ENCODE measurements at regions not wholly inside any gene's neighbourhood (a gene's known extent, or its start where the extent isn't known, plus 50 kb on each side); places are given as distances from the start of the nearest gene placed in this dataset.
A peak's percentile ranks its signal among the peaks of the same experiment; 100 is the strongest.

DNA sequence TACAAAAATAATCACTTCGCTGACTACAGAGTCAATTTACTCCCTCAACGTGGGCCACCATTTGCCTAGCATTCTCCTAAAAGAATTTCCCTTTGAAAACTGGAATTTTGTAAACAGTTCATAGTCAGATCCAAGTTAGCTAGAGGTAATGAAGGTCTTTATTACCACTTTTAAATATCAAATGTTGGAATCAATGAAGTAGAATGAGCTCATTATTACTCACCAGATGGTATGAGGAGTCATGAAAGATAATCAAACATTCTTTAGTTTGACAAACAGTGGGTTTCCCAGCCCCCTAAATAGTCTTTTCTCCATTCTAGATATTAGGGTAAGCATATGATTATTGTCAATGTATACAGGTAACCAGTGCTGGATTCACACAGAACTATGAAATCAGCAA lies 455.7 kb upstream of the THBS1 start:
- no peak for DNase-seq (ENCODE audit: low read depth)

DNA sequence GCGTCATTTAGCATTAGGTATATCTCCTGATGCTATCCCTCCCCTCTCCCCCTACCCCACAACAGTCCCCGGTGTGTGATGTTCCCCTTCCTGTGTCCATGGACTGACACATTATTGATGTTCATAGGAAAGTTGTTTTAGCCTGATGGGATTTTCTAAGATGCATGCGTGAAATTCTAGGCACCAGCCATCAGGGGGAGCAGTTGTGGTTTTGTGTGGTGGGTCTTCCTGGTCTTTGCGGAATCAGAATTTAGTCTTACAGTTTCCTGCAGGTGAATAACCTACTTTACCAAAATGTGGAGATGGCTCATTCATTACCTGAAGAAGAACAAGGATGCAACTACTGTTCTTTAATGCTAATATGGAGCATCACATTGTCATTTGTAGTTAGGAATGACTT lies 455.0 kb upstream of the THBS1 start:
- no peak for DNase-seq (ENCODE audit: low read depth)

DNA sequence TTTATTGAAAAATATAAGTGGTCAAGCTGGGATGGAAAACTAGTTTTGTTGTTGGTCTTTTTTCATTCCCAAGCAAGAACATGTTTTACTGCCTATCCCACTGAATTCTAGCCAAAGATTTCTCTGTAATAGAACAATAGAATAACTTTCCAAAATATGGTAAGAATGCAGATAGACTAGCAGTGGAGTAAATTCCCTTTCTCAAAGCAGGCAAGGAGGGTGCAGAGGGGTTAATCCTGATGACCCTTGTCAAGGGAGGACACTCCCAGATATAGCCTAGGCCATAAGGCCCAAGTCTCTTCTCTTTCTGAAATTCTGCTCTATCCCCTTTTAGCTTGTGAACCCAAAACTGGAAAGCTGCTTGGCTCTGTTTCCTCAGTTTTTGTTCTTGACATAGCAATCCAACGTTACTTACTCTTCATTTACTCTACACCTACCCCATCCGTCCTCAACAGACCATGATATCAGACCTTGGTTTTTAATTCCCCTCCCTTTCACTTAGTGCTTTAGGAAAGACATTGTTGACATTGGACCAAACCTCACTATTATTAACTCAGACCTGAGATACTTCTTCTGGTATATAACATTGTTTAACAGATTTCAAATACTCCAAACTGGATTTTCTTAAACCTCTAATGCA lies 453.6 kb upstream of the THBS1 start:
- DNase-seq (ENCODE audit: low read depth): peak; percentile 71

DNA sequence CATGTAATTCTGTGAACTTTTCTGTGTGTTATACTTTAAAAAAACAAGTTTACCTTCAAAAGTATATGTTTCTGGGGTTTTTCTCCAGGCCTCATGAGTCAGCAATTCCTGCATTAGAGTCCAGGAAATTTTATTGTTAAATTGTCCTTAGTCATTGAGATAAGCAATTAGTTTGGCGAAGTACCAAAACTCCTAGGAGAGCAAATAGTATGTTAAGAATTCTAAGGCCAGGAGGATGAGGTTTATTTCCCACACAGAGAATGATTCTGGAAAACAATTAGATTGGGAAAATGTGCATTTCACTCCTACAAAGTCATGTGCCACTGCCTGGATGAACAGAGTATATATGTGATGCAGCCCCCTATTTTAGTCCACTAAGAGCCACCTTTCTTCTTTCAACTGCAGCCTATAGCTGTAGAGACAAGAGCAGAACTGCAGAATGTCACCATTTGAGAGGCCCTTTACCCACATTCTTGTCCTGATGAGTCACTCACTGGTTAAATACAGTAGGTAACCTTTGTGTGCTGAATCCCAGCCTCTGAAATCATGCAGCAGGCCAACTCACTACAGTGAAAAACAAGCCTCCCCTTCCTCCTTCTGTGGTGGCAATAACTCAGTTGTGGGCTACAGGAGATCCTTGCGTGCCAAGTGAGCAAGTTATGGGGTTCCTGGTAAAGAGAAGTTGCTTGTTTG lies 452.8 kb upstream of the THBS1 start:
- DNase-seq (ENCODE audit: low read depth): peak; percentile 96

DNA sequence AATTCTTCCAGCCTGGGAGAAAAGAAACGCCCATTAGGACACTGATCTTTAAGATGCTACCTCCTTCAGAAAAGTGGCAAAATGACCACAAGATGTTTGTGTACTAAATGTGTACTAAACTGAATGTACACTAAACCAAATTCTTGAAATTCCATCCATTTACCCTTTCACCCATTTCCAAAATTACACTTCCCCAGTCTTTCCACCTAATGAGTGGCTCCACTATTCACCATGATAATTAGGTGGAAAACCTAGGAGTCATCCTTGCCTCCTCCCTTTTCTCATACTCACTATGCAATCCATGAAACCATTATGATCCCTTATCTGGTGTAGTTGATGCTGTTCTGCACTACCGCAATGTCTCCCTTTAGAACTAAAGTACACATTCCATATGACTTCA lies 452.1 kb upstream of the THBS1 start:
- DNase-seq (ENCODE audit: low read depth): no peak

DNA sequence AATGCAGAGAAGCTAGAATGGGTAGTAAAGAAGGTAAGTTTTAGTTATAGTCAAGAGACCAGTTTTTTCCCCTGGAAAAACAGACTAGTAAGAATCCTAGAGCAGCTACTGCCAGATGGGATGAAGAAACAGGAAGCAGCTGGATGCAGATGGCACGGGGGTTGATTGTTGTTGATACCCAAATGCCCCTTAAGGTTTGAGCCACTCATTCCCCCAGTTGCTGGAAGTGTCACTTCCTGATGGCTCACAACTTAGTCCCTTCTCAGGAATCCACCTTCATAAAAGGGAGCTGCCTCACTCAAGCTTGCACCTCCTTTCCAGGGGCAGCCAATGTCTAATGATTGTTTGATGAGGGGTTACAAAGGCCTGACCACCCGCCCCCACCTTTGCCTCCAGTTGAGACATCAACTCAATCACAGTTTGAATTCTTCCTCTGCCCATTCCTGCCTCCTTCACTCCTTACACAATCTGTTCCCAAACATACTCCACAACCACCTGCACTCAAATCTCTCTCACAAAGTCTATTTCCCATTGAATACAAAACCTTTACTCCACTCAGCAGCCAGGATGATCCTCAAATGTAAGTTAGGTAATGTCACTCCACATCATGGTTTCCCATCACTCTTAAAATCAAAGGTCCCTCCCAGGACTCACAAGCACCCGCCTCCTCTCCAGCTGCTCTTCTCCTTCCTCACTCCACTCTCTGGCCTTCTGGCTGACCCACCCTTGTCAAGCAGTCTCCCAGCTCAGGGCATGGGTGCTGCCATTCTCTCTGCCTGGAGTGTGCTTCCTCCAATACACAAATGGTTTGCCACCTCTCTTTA lies 450.1 kb upstream of the THBS1 start:
- DNase-seq (ENCODE audit: low read depth): no peak

DNA sequence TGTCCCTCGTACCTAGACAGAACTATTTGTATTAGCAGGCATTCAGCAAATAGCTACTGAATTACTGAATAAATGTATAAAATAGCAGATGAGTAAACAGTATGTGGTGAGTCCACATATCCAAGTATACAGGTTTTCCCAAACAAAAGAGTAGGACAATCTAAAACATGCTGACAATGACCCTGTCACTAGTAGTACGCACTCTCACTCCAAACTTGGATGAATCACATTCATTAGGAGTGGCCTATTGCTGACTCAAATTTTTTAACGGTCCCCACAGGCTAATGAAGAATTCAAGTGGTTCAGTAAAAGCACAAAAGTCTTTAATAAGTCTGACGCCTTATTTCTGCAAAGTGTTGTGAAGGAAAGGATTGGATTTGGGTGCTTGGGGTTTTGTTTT lies 449.3 kb upstream of the THBS1 start:
- DNase-seq (ENCODE audit: low read depth): no peak

DNA sequence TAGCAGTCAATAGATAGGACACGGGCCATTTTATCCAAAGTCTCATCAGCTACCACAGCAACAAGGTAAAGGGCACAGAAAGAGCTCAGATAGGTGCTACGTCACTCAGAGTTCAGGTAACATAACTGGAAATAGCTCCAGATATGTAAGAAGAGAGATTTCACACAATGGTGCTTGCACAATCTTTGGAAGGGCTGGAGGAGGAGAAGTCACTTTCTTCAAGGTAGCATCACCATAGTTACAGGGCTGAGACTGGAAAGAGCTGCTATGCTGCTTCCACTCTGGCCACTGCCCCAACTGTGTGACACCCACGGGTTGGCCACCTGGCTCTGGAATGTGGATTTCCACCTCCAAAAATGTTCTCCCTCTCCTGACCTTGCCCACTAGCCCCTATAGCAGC lies 448.8 kb upstream of the THBS1 start:
- DNase-seq (ENCODE audit: low read depth): no peak

DNA sequence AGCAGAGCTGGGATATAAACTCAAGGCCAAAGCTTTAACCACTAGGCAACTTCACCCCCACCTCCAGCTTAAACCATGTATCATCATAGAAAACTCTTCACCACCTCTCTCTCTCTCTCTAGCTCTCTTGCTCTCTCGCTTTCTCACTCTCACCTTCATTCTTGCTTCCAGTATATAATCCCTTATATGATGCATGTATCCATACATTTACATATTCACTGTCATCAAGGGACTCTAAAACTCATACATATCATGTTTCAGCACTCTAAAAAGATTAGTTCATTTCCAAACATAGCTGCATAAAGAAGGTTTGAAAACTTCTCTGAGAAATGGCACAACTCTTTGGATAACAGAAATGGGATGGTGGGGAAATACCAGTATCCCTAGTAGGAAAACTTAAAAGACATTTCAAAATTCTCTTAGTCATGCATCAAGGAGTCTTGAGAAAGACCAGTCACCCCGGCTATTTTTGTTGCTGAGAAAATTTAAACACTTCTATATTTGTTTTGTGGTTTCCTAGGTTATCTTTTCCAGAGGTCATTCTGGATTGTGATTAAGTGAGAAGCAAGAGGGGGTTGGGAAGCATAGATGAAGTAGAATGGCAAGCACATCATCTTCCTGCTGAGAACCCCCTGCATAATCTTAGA lies 447.8 kb upstream of the THBS1 start:
- DNase-seq (ENCODE audit: low read depth): peak; percentile 93

DNA sequence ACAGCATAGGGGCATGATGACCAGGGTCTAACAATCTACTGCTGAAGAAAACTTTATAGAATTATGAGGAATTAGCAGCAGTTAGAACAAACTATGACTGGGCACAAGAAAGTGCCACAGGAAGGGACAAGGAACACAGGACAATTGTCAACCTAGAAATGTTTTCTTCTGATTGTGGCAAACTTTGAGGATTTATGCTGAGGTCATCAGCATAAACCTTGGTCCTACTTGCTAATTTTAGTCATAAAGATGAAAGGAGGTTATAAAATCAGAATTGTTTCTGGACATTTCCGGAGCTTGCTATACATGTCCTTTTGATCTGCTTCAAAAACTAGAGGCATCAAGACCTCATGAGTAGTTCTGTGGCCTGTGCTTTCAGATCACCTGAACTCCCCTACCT lies 446.6 kb upstream of the THBS1 start:
- DNase-seq (ENCODE audit: low read depth): no peak

DNA sequence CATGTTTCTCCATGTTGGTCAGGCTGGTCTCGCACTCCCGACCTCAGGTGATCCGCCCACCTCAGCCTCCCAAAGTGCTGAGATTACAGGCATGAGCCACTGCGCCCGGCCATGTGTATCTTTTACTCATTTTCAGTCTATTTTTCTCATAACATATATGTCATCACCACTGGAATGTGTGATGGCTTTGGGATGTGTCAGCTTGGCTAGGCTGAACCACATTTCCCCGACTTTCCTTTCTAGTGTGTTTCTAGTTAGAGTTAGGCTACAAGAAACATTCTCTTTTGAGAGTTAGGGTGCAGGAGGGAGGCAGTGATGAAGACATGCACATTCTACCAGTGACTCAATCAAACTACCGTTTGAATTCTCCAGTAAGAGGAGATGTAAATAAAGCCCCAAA lies 444.9 kb upstream of the THBS1 start:
- peak; percentile 96 for DNase-seq (ENCODE audit: low read depth)

DNA sequence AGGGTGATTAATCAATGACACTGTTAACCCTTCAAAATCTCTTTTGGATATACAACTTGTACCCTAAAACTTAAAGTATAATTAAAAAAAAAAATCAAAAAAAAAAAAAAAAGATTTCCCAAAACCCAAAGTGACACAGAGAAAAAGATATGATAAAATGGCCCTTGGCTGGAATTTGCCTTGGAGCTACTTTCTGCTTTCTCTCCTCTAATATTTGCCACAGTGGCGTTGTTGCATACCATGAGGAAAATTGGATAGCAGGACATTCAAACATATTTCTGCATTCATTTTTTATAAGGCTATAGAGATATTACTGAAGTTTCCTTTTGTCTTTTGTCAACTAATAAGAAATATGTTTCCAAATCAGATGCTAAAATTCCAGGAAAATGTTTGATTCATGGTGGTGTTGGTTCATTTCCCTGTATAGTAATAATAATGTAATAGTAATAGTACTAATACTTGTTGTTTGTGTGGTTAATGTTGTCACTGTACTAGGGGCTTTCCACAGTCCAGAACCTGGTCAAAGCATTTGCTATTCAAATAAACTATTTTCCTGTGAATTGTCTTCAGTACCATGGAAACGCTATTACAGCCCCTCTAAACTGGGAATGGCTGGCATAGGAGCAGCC lies 441.3 kb upstream of the THBS1 start:
- DNase-seq (ENCODE audit: low read depth): no peak

DNA sequence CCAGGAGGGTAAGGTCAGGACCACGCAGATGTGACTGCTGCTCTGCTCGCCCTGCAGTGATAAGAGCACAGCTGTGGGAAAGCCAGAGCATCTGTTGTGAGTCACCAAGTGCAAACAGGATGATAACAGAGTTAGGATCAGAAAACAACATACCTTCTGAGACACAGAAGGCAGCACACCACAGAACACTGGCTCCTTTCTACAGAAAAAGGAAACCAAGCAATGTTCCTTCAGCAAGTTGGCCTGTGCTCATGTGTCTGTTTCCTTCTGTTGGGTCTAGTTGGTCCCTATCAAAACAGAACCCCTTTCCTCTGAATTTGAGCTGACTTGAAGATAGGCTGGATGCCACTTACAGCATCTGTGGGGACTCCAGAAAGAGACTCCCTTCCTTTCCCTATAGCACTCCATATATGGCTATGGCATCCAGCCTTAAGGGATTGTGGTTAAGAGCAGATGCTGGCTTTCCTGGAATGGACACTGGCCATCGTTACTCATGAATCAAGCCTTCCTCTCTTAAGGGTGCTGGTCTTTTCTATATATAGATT lies 440.7 kb upstream of the THBS1 start:
- DNase-seq (ENCODE audit: low read depth): no peak

DNA sequence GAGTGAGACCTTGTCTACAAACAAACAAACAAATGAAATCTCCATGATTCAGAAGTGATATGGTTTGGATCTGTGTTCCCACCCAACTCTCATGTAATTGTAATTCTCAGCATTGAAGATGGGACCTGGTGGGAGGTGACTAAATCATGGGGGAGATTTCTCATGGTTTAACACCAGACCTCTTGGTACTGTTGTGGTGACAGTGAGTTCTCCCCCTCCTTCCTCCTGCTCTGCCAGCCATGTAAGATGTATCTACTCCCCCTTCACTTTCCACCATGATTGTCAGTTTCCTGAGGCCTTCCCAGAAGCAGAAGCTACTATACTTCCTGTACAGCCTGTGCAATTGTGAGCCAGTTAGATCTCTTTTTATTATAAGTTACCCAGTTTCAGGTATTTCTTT lies 438.4 kb upstream of the THBS1 start:
- no peak for DNase-seq (ENCODE audit: low read depth)

DNA sequence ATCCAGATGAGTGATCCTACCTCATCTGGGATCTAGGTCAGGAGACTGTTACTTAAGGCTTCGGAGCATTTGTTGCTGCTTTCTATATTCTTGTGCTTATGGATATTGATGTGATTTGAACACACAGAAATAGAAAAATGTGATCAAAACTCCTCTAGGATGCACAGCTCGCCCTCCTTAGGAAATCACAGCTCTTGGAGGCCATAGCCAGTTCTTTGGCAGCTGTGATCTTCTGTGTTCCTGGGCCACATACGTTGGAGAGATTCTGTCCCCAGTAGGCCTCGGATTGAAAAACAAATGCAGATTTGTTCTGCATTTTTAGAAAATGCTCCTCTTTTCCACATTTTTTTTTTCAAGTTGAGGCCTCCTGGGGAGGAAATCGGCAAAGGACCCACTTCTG lies 437.4 kb upstream of the THBS1 start:
- no peak for DNase-seq (ENCODE audit: low read depth)

DNA sequence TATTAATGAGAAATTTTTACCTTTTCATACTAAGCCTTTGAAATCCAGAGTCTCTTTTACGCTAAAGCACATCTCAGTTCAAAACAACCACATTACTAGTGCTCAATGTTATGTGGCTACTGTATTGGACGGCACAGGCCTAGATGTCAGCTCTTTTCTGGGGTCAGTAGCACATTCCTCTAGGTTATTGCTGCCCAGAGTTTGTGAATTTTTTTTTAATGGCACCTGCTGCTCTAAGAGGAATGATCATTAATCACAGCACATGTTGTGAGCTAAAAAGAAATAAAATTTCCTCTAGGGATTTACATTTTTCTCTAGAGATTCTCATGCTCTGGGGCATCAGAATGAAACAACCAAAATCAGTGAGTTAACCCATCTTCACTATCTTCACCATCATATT lies 436.8 kb upstream of the THBS1 start:
- DNase-seq (ENCODE audit: low read depth): no peak

DNA sequence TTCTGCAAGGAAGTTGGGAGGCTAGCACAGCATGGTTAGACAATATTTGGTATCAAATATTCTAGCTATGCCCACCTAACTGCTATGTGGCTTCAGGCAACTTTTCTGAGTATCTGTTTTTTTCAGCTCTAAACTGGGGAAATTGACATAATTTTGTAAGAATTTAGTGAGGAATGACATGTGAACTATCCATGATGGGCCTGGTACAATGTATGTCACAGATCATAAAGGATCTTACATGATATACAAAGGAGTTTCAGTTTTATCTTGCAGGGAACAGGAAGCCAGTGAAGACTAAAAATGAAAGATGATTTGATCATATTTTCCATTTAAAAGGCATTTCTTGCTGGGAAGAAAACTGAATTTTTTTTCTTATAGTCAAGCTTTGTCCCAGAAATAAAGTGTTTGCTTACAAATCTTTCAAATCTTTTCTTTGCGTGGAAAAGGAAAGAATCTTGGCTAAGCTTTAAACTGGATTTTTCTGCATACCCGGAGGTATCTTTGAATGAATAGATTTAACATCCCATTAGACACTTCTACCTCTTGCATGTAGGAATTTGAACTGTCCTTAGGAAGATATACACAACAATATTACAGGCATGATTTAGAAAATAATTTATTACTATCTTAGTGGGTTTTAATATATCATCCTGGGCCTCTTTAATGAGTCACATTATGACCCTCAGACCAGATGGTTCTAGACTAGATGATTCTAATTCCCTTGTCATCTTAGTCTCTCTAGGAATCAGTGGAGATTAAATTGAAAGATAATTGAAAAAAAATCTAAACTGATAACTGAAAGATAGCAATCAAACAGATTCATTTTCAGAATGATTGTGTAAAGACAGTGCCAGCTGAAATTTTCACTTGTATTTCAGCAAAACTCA lies 436.0 kb upstream of the THBS1 start:
- DNase-seq (ENCODE audit: low read depth): no peak

DNA sequence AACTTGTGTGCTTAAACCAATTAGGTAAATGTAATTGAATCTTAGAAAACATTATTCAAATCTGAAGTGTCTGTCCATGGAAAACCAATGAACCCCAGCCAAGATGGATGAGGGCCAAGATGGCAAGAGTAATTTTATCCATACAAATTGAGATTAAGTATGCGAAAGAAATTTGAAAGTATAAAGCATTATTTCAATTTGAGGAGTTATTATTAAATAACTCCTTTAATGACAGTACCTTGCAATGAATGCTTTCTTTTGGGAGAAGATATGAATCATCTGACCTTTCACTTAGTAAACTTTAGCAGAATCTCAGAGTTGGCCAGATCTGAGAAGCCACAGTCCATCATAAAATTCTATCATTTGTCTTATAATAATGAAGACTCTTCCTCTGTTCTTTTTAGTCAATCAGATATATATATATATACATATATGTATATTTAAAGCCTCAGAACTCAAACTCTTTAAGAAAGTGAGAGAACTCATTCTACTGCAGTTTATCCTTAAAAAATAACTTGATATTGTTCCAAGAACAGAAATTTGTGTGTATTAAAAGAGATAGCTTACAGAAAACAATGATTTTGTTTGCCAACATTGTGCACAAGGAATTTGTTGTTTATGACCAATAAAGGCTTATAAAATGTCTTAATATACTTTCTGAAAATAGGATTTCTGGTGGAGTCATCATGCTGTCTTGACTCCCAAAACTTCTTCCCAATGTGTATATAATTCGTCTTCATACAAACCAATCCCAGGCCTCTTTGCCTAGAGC lies 434.8 kb upstream of the THBS1 start:
- no peak for DNase-seq (ENCODE audit: low read depth)

DNA sequence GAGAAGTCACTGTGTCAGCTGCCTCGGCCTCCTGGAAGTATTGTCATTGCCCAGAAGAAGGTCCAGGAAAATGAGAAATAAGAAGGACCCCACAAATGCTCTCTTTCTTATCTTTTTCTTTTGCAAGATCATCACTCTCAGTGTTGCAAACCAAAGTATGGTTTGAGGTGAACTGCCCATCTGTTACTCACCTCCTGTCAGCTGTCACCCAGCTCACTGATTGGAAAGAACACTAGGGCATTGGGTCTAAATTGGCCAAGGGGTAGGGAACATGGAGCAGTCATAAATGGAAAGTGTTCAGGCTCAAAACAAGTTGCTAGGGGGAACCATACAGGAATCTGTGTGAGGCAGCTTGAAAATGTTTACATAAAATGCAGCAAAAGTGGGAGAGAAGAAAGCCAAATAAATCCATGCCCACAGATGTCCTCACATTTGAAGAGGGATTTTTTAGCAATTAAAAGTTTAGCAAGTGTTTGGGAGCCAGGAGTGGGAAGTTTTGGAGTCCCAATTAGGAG lies 431.2 kb upstream of the THBS1 start:
- no peak for DNase-seq (ENCODE audit: low read depth)

DNA sequence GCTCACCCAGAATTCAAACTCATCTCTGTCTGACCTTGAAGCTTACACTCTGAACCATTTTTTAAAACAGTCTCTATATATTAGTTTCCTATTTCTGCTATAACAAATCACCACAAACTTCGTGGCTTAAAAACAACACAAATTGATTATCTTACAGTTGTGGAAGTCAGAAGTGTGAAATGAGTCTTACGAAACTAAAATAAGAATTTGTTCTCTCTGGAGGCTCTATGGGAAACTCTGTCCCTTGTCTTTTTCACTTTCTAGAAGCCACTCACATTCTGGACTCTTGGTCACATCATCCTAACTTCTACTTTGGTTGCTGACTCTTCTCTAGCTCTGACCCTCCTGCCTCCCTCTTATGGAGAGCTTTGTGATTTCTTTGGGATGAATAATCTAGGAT lies 429.3 kb upstream of the THBS1 start:
- DNase-seq (ENCODE audit: low read depth): no peak

All from GM04503 (cell line).